PC-9 (cell line): ENCODE measurements at regions not wholly inside any gene's neighbourhood (a gene's known extent, or its start where the extent isn't known, plus 50 kb on each side); places are given as distances from the start of the nearest gene placed in this dataset.

Experiments
- EZH2 ChIP-seq: fragments of 200-600 bp; sonication (generic); IDR thresholded peaks from 2 replicates; pipeline ENCODE4 v1.8.0; 2017; ENCODE audit warnings: antibody characterized with exemption, low read depth
- TF ChIP-seq, protein P1 (sequence below): fragments of 200-600 bp; sonication (generic); conservative IDR thresholded peaks from 2 replicates; pipeline ENCODE4 v1.6.1; 2017; ENCODE audit warnings: mixed run types, antibody characterized with exemption, mild to moderate bottlenecking, moderate library complexity

DNA sequence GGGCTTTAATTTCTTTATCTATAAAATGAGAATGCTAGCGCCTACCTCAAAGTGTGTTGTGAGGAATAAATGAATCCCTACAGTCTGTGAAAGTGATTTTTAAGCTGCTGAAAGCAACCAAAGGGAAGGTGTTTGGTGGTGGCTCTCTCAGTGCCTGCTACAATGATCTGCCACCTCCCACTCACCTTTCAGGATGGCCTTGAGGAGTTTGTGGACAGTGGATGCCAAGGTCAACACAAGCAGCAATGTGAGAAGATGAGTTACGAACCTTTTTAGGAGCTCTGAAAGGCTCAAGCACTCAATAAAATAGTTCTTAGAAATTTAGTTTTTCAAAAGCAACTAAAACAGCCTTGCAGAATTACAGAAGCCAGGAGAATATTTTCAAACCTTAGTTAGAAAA lies 176.6 kb upstream of the DPT start:
- TF ChIP-seq, protein P1, sequence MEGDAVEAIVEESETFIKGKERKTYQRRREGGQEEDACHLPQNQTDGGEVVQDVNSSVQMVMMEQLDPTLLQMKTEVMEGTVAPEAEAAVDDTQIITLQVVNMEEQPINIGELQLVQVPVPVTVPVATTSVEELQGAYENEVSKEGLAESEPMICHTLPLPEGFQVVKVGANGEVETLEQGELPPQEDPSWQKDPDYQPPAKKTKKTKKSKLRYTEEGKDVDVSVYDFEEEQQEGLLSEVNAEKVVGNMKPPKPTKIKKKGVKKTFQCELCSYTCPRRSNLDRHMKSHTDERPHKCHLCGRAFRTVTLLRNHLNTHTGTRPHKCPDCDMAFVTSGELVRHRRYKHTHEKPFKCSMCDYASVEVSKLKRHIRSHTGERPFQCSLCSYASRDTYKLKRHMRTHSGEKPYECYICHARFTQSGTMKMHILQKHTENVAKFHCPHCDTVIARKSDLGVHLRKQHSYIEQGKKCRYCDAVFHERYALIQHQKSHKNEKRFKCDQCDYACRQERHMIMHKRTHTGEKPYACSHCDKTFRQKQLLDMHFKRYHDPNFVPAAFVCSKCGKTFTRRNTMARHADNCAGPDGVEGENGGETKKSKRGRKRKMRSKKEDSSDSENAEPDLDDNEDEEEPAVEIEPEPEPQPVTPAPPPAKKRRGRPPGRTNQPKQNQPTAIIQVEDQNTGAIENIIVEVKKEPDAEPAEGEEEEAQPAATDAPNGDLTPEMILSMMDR = no peak
- no peak for TF ChIP-seq EZH2
